ENCODE measurements at regions not wholly inside any gene's neighbourhood (a gene's known extent, or its start where the extent isn't known, plus 50 kb on each side); places are given as distances from the start of the nearest gene placed in this dataset.
"Not testable (repeated sequence)": the region's sequence is repeated elsewhere in the genome, so short reads cannot be mapped to it uniquely, and the experiment has no call there.

DNA sequence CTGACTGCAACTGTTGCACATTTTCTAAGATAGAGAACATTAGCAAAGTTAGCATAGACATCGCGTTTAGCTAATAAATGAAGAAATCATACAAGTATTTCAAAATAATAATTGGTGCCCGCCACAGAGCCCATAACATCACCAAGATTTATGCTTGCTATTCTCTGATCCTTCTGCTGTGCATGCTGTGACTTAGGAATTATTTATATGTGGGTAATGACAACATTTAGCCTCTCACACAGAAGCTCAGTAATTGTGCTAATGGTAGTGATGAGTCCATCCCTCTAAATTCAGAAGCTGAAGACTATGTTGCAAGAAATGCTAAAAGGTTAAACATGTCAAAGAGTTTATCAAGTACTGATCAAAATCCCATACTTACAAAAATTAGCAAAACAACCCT, 677.0 kb upstream of the PABPC5 start:
- H3K36me3 Mint-ChIP-seq; H3K9me3 Mint-ChIP-seq; POLR2A ChIA-PET; H3K4me3 Mint-ChIP-seq; H3K36me3 ChIP-seq (ENCODE audit: control insufficient read depth in 2 of 2, extremely low read depth in 1 of 2, insufficient read depth in 1 of 2, low read length in 1 of 2); H3K27me3 ChIP-seq (replicated peaks in 1 of 2; ENCODE audit: control insufficient read depth in 2 of 2, extremely low read depth in 1 of 2, insufficient read depth in 2 of 2, low read length in 1 of 2); H3K27me3 Mint-ChIP-seq; DNase-seq; H3K4me1 Mint-ChIP-seq; H3K27ac ChIP-seq (ENCODE audit: low read length); H3K4me1 ChIP-seq (ENCODE audit: control insufficient read depth in 1 of 2, extremely low read depth in 1 of 2, insufficient read depth in 2 of 2, low read length in 2 of 2); CTCF ChIA-PET; H3K27ac Mint-ChIP-seq; H3K4me3 ChIP-seq (ENCODE audit: control insufficient read depth in 1 of 2, extremely low read depth in 1 of 2, low read length in 1 of 2); H3K9me3 ChIP-seq; ATAC-seq (replicated peaks in 1 of 4): not testable (repeated sequence)
- WGBS (ENCODE audit: insufficient coverage), result no CpG with 5 or more reads among the region's 3 CpGs

DNA sequence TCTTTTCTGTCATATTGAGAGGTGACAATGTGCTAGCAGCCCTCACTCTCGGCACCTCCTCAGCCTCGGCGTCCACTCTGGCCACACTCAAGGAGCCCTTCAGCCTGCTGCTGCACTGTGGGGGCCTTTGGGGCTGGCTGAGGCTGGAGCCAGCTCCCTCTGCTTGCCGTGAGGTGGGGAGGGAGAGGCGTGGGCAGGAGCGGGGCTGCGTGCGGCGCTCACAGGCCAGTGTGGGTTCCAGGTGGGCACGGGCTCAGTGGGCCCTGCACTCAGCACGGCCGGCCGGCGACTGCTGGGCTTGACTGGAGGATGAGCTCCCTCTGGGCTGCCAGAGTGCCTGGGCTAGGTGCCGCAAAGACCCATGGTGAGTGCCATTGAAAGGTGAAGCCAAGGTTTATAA, 669.2 kb upstream of the PABPC5 start:
- H3K9me3 ChIP-seq; H3K27ac ChIP-seq (ENCODE audit: low read length); H3K36me3 Mint-ChIP-seq; POLR2A ChIA-PET; H3K27me3 ChIP-seq (replicated peaks in 1 of 2; ENCODE audit: control insufficient read depth in 2 of 2, extremely low read depth in 1 of 2, insufficient read depth in 2 of 2, low read length in 1 of 2); CTCF ChIA-PET; H3K4me3 Mint-ChIP-seq; H3K27ac Mint-ChIP-seq; H3K9me3 Mint-ChIP-seq; H3K4me1 ChIP-seq (ENCODE audit: control insufficient read depth in 1 of 2, extremely low read depth in 1 of 2, insufficient read depth in 2 of 2, low read length in 2 of 2); H3K27me3 Mint-ChIP-seq; H3K4me1 Mint-ChIP-seq; H3K36me3 ChIP-seq (ENCODE audit: control insufficient read depth in 2 of 2, extremely low read depth in 1 of 2, insufficient read depth in 1 of 2, low read length in 1 of 2); H3K4me3 ChIP-seq (ENCODE audit: control insufficient read depth in 1 of 2, extremely low read depth in 1 of 2, low read length in 1 of 2); ATAC-seq (replicated peaks in 1 of 4): not testable (repeated sequence)
- WGBS (ENCODE audit: insufficient coverage), result 78% methylated on average over 7 of the region's 15 CpGs
- DNase-seq, result peak in 1 of 35 experiments; percentile 0

- H3K4me1 Mint-ChIP-seq; H3K27ac Mint-ChIP-seq; H3K4me3 ChIP-seq (ENCODE audit: control insufficient read depth in 1 of 2, extremely low read depth in 1 of 2, low read length in 1 of 2); H3K4me3 Mint-ChIP-seq; CTCF ChIA-PET; H3K36me3 Mint-ChIP-seq; ATAC-seq (replicated peaks in 1 of 4); H3K27me3 ChIP-seq (replicated peaks in 1 of 2; ENCODE audit: control insufficient read depth in 2 of 2, extremely low read depth in 1 of 2, insufficient read depth in 2 of 2, low read length in 1 of 2); H3K9me3 Mint-ChIP-seq; H3K9me3 ChIP-seq; H3K4me1 ChIP-seq (ENCODE audit: control insufficient read depth in 1 of 2, extremely low read depth in 1 of 2, insufficient read depth in 2 of 2, low read length in 2 of 2); POLR2A ChIA-PET; H3K36me3 ChIP-seq (ENCODE audit: control insufficient read depth in 2 of 2, extremely low read depth in 1 of 2, insufficient read depth in 1 of 2, low read length in 1 of 2); H3K27me3 Mint-ChIP-seq; H3K27ac ChIP-seq (ENCODE audit: low read length); DNase-seq: not testable (repeated sequence)
- no CpG with 5 or more reads among the region's 1 CpG for WGBS (ENCODE audit: insufficient coverage)
Observed at GRCh38 chrX:90780286-90780789, 654.3 kb upstream of the PABPC5 start.
